Mesothelial cell of epicardium (in vitro differentiated cells): ENCODE measurements at regions not wholly inside any gene's neighbourhood (a gene's known extent, or its start where the extent isn't known, plus 50 kb on each side); places are given as distances from the start of the nearest gene placed in this dataset.

Experiments used
- DNase-seq, 2 experiments: peaks; one replicate each; pipeline ENCODE4 v3.0.0; 2021; ENCODE audit warnings: low spot score in 2 of 2; ENCODE audit not compliant: unreplicated experiment in 2 of 2
- H3K27ac Mint-ChIP-seq: 2 replicates; pipeline ENCODE4 v1.8.0; 2021; ENCODE audit warnings: mixed read lengths
- H3K27me3 Mint-ChIP-seq: 2 replicates; pipeline ENCODE4 v1.8.0; 2021; ENCODE audit warnings: low read depth, mixed read lengths
- H3K36me3 Mint-ChIP-seq: 2 replicates; pipeline ENCODE4 v1.8.0; 2021; ENCODE audit warnings: mixed read lengths
- H3K4me1 Mint-ChIP-seq: 2 replicates; pipeline ENCODE4 v1.8.0; 2021; ENCODE audit warnings: mixed read lengths
- H3K4me3 Mint-ChIP-seq: 2 replicates; pipeline ENCODE4 v1.8.0; 2021; ENCODE audit warnings: mild to moderate bottlenecking, moderate library complexity, mixed read lengths
- H3K9me3 Mint-ChIP-seq: 2 replicates; pipeline ENCODE4 v1.8.0; 2021; ENCODE audit warnings: mixed read lengths
- TF ChIP-seq, protein P1 (sequence below): fragments of 200-600 bp; sonication (generic); IDR thresholded peaks from one replicate; pipeline ENCODE4 v1.5.0; 2021; ENCODE audit warnings: antibody characterized with exemption; ENCODE audit not compliant: unreplicated experiment

GRCh38 chr6:9594746-9595145 is 820.1 kb downstream of the TFAP2A start:
- no peak for DNase-seq
- no peak overlapping the region for H3K27ac Mint-ChIP-seq

DNA sequence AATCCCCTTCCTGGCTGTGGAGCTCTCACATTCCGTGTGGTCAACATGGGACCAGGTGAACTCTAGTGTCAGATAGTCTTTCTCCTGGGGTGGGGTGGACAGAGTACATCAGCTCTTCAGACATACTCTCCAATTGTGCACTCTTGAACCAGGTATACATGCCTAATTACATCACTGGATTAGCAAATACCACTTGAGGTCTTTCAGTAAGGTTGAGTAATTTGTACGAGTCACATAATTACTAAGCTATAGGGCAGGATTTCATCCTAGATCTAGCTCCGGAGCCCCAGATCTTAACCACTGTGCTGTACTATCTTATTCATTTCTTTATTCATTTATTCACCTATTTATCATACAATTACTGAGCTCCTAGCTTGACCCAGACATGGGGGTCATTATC is 821.3 kb downstream of the TFAP2A start:
- no peak for DNase-seq
- Mint-ChIP-seq H3K4me1 (no peaks in the 10 kb centered on the region), H3K9me3 (no peaks in the 10 kb centered on the region), H3K4me3 (no peak overlapping the region), H3K27ac (no peak overlapping the region), H3K36me3 (no peaks in the 10 kb centered on the region), H3K27me3 (no peaks in the 10 kb centered on the region)
- TF ChIP-seq, protein P1, sequence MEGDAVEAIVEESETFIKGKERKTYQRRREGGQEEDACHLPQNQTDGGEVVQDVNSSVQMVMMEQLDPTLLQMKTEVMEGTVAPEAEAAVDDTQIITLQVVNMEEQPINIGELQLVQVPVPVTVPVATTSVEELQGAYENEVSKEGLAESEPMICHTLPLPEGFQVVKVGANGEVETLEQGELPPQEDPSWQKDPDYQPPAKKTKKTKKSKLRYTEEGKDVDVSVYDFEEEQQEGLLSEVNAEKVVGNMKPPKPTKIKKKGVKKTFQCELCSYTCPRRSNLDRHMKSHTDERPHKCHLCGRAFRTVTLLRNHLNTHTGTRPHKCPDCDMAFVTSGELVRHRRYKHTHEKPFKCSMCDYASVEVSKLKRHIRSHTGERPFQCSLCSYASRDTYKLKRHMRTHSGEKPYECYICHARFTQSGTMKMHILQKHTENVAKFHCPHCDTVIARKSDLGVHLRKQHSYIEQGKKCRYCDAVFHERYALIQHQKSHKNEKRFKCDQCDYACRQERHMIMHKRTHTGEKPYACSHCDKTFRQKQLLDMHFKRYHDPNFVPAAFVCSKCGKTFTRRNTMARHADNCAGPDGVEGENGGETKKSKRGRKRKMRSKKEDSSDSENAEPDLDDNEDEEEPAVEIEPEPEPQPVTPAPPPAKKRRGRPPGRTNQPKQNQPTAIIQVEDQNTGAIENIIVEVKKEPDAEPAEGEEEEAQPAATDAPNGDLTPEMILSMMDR = no peak

More at GRCh38 chr6:9594746-9595145, 820.1 kb downstream of the TFAP2A start:
- Mint-ChIP-seq H3K4me3 (no peak overlapping the region), H3K27me3 (no peaks in the 10 kb centered on the region), H3K36me3 (no peaks in the 10 kb centered on the region), H3K9me3 (no peaks in the 10 kb centered on the region), H3K4me1 (no peaks in the 10 kb centered on the region)
- TF ChIP-seq, protein P1 = no peak

DNA sequence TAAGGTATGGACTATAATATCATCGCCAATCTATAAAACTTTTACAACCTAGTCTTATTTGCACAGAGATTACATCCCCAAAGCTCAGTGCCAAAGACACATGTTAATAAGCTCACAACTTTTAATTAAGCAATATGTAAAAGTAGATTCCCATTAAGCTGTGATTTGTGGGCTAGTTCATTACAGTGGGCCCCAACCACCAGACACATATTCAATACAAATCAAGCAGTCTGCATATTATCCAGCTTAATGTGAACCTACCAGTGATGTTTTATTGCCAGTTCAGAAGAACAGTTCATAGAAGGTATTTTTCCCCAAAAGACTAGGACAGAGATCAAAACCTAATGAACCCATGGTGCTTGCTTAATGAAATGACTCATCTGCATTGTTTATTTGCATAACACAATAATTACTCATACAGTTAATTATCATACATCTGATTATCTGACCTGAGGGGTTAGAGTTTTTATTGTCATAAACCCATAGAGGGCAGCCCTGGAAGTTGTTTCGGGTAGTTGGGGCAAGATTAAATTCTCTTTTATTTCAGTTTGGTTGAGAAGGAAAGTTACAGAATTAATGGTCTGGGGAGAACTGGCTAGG is 831.0 kb downstream of the TFAP2A start:
- Mint-ChIP-seq H3K4me1 (peaks cover 4% of the 10 kb centered on the region), H3K4me3 (no peak overlapping the region), H3K36me3 (no peaks in the 10 kb centered on the region), H3K9me3 (peaks cover 6% of the 10 kb centered on the region), H3K27ac (no peak overlapping the region), H3K27me3 (peaks cover 2% of the 10 kb centered on the region)
- no peak for DNase-seq
- TF ChIP-seq, protein P1 = no peak

GRCh38 chr6:9581155-9581554 is 833.7 kb downstream of the TFAP2A start:
- peaks cover 6% of the 10 kb centered on the region for H3K9me3 Mint-ChIP-seq
- no peaks in the 10 kb centered on the region for H3K36me3 Mint-ChIP-seq
- H3K4me1 Mint-ChIP-seq = peaks cover 4% of the 10 kb centered on the region
- no peak for DNase-seq
- H3K27ac Mint-ChIP-seq = no peak overlapping the region
- no peak overlapping the region for H3K4me3 Mint-ChIP-seq
- no peaks in the 10 kb centered on the region for H3K27me3 Mint-ChIP-seq
- TF ChIP-seq, protein P1 = no peak

DNA sequence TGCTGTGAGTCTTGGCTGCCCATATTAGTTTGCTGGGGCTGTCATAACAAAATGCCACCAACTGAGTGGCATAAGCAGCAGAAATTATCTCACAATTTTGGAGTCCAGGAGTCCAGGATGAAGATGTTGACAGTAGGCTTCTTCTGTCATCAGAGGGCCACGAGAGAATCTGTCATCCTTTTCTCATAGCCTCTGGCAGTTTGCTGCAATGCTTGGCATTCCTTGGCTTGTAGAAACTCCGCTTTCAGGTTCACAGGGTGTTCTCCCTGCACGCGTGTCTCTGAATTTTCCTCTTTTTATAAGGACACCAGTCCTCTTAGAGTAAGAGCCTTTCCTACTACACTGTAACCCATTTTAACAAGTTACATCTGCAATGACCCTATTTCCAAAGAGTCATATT is 838.4 kb downstream of the TFAP2A start:
- no peaks in the 10 kb centered on the region for H3K9me3 Mint-ChIP-seq
- H3K27me3 Mint-ChIP-seq = no peaks in the 10 kb centered on the region
- no peaks in the 10 kb centered on the region for H3K36me3 Mint-ChIP-seq
- no peak overlapping the region for H3K4me3 Mint-ChIP-seq
- no peaks in the 10 kb centered on the region for H3K4me1 Mint-ChIP-seq
- TF ChIP-seq, protein P1 = no peak
- no peak overlapping the region for H3K27ac Mint-ChIP-seq
- DNase-seq = no peak

DNA sequence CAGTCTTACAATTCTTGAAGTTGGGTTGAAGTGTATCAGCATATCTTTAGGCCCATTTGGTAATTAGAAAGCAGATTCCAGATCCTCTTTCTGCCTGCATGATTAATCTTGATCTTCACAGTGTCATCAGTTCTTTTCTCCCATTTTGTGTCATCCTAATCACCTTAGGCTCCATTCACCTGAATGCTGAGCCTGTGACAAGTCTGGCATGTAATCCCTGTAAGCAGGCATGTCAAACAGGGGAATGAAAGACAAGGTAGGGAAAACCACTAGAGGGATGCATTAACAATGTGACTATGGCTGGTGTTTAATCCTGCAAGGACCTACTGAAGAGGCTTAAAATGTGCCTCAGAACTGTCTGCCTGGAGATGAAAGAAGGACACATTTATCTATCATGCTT is 848.8 kb downstream of the TFAP2A start:
- no peak for DNase-seq

More for the DNA sequence above, 848.8 kb downstream of the TFAP2A start:
- Mint-ChIP-seq H3K9me3 (peaks cover 7% of the 10 kb centered on the region), H3K27ac (no peak overlapping the region), H3K4me3 (no peak overlapping the region), H3K27me3 (no peaks in the 10 kb centered on the region), H3K36me3 (no peaks in the 10 kb centered on the region), H3K4me1 (peaks cover 2% of the 10 kb centered on the region)
- TF ChIP-seq, protein P1 = no peak
